Adrenal gland (tissue), 9 donors: ENCODE measurements at regions not wholly inside any gene's neighbourhood (a gene's known extent, or its start where the extent isn't known, plus 50 kb on each side); places are given as distances from the start of the nearest gene placed in this dataset.

Experiments
- DNase-seq, 7 donors: peaks; one replicate each; pipeline ENCODE4 v3.0.0-alpha.2; 2019 to 2020
- H3K27ac ChIP-seq, 5 donors: fragments of 200-600 bp; sonication (generic) in 4 of 5; 1 replicate in 3 of 5; 2 replicates in 2 of 5; pipeline versions ENCODE4 v1.5.1 to v1.8.0; 2016 to 2020; ENCODE audit warnings: mild to moderate bottlenecking in 1 of 5
- H3K27me3 ChIP-seq: fragments of 200-600 bp; 2 replicates; pipeline ENCODE4 v1.8.0; 2021
- H3K36me3 ChIP-seq, 2 donors: fragments of 200-600 bp; replicated peaks in 1 of 2; 1 replicate in 1 of 2; 2 replicates in 1 of 2; pipeline versions ENCODE4 v1.5.1 to v1.8.0; 2018 to 2022
- H3K4me1 ChIP-seq, 2 donors: fragments of 200-600 bp; replicated peaks in 1 of 2; 1 replicate in 1 of 2; 2 replicates in 1 of 2; pipeline versions ENCODE4 v1.5.1 to v1.8.0; 2018 to 2021
- H3K4me3 ChIP-seq, 4 donors: fragments of 200-600 bp; sonication (generic) in 3 of 4; one replicate each; pipeline ENCODE4 v1.5.1; 2016 to 2018
- H3K9me3 ChIP-seq, 3 donors: fragments of 200-600 bp; sonication (generic) in 1 of 3; replicated peaks in 1 of 3; 1 replicate in 2 of 3; 2 replicates in 1 of 3; pipeline versions ENCODE4 v1.5.1 to v1.8.0; 2016 to 2021
- CTCF ChIP-seq, 6 experiments: fragments of 450-650 bp in 4 of 6; fragments of 200-600 bp in 2 of 6; sonication (generic) in 1 of 6; IDR thresholded peaks; 1 replicate in 5 of 6; 2 replicates in 1 of 6; pipeline versions ENCODE4 v1.5.1 to v1.8.0; 2016 to 2021; ENCODE audit warnings: antibody characterized with exemption in 6 of 6, mild to moderate bottlenecking in 2 of 6, moderate library complexity in 1 of 6
- POLR2A ChIP-seq, 2 donors: fragments of 450-650 bp; IDR thresholded peaks; one replicate each; pipeline ENCODE4 v1.6.1; 2017; ENCODE audit warnings: antibody characterized with exemption in 2 of 2, mild to moderate bottlenecking in 2 of 2, moderate library complexity in 1 of 2
- WGBS, 4 donors: extraction: QIAGEN DNeasy Blood & Tissue Kit in 2 of 4; methylation state at CpG; one replicate each; pipeline versions ENCODE4 v1.1.5 to v1.1.7; 2013 to 2017; 5-methylcytosine and 5-hydroxymethylcytosine counted together
- intact Hi-C, 2 donors: fragments of 100-400 bp; cut with DNase I; formaldehyde crosslinking; loops; one replicate each; pipeline versions ENCODE4 v1.14.1 to v1.15.0; 2022 to 2023
- donor health status: healthy with polysubstance abuse.
- donor health status: Bipolar disorder and iron deficiency.
- donor health status: DM: yes; HTN: yes; CAD: no.
- donor health status: DM: no; HTN: no; CAD: no.
- donor health status: DM: no; HTN: no; CAD: no.

DNA sequence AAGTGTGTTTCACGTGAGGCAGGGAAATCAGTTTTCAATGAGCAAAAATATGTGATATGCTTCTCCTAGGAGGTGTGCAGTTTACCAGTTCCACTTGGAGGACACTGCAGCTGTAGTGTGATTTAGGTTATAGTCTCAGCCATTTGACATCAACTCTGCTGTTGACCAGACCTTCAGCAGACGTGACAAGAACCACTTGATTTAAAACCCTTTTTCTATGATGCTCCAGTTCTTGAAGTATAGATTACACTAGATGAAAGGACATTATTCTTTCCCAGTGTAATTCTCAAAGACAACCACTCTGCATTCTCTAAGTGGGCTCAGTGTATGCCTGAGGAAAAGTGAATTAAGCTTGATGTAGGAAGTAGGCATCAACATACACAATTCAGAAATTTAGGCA is 480.8 kb downstream of the TBC1D32 start:
- intact Hi-C loops: no loop called here
- no peak for DNase-seq
- no peaks in the 10 kb centered on the region for H3K4me1 ChIP-seq
- H3K27me3 ChIP-seq: no peaks in the 10 kb centered on the region
- no peaks in the 10 kb centered on the region for H3K9me3 ChIP-seq
- no peak overlapping the region for H3K4me3 ChIP-seq
- TF ChIP-seq CTCF (IDR thresholded peaks at IDR 0.05): no peak
- TF ChIP-seq POLR2A (IDR thresholded peaks at IDR 0.05): no peak
- no peak overlapping the region for H3K27ac ChIP-seq
- no peaks in the 10 kb centered on the region for H3K36me3 ChIP-seq
- WGBS, 4 donors: 33 to 64% (median 50%) methylated on average over 2 of the region's 2 CpGs

GRCh38 chr6:120852293-120852849 is 481.9 kb downstream of the TBC1D32 start:
- 39 to 64% (median 44%) methylated on average over 1 of the region's 1 CpG for WGBS, 4 donors
- TF ChIP-seq POLR2A (IDR thresholded peaks at IDR 0.05) (no peak), CTCF (IDR thresholded peaks at IDR 0.05) (no peak)

DNA sequence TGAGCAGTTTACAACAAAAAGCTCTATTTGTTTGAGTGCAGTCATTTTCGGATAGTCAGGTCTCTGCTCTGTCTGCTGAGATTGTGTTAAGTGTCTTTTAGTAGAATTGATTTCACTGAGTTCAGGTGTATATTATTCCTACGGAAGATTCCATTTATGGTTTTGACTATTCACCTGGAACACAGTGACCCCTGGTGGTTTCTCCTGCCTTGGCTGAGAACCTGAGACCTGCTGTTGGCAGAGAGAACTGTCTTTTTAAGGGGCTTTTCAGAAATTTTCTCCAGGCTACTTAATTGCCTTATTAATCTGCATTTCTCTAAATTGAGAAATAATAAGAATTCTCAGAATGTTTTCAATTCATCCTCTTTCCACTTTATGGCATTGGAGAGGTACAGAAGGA is 508.0 kb downstream of the TBC1D32 start:
- no peaks in the 10 kb centered on the region for H3K4me1 ChIP-seq
- intact Hi-C loops: loop anchor here in 1 of 2 donors (10.0 kb wide), 1 partner anchor 1081 kb away; no protein-coding TSS in a partner anchor
- peak in 6 of 7 donors; percentile 34 to 61 (median 46) for DNase-seq

More at GRCh38 chr6:120852293-120852849, 481.9 kb downstream of the TBC1D32 start:
- intact Hi-C loops: no loop called here
- H3K27ac ChIP-seq: no peak overlapping the region
- no peak for DNase-seq
- H3K9me3 ChIP-seq: no peaks in the 10 kb centered on the region
- H3K27me3 ChIP-seq: no peaks in the 10 kb centered on the region
- H3K4me1 ChIP-seq: no peaks in the 10 kb centered on the region
- H3K36me3 ChIP-seq: no peaks in the 10 kb centered on the region
- H3K4me3 ChIP-seq: no peak overlapping the region

DNA sequence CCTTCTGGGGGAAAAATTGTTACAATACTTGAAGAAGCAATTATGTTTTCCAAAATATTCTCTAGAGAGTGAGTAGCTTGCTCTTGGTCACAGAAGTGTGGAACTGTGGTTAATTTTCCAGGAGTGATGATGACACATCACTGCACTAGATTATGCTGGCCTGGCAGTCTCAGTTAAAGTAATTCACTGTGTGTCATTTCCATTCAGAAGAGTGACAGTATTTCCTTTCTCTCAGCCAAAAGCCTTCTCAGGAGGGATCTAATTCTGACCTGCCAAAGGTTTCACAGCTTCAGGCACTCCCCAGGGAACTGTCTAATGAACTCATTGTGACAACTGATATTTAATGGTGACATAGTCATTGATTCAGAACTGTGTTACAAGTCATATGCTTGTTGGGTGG is 517.5 kb downstream of the TBC1D32 start:
- intact Hi-C loops: no loop called here
- no peak overlapping the region for H3K27ac ChIP-seq
- H3K27me3 ChIP-seq: no peaks in the 10 kb centered on the region
- no peak for DNase-seq
- no peaks in the 10 kb centered on the region for H3K9me3 ChIP-seq
- no peaks in the 10 kb centered on the region for H3K36me3 ChIP-seq
- no peak overlapping the region for H3K4me3 ChIP-seq
- no peak for TF ChIP-seq POLR2A (IDR thresholded peaks at IDR 0.05)
- no peak for TF ChIP-seq CTCF (IDR thresholded peaks at IDR 0.05)
- H3K4me1 ChIP-seq: no peaks in the 10 kb centered on the region

More for the DNA sequence above, 508.0 kb downstream of the TBC1D32 start:
- no peaks in the 10 kb centered on the region for H3K9me3 ChIP-seq
- 38 to 50% (median 44%) methylated on average over 2 of the region's 2 CpGs for WGBS, 4 donors
- TF ChIP-seq POLR2A (IDR thresholded peaks at IDR 0.05) (no peak), CTCF (IDR thresholded peaks at IDR 0.05) (peak; percentile 36 to 59 (median 50))
- no peak overlapping the region for H3K27ac ChIP-seq
- no peaks in the 10 kb centered on the region for H3K27me3 ChIP-seq
- no peaks in the 10 kb centered on the region for H3K36me3 ChIP-seq
- no peak overlapping the region for H3K4me3 ChIP-seq
